ENCODE measurements at regions not wholly inside any gene's neighbourhood (a gene's known extent, or its start where the extent isn't known, plus 50 kb on each side); places are given as distances from the start of the nearest gene placed in this dataset.

DNA sequence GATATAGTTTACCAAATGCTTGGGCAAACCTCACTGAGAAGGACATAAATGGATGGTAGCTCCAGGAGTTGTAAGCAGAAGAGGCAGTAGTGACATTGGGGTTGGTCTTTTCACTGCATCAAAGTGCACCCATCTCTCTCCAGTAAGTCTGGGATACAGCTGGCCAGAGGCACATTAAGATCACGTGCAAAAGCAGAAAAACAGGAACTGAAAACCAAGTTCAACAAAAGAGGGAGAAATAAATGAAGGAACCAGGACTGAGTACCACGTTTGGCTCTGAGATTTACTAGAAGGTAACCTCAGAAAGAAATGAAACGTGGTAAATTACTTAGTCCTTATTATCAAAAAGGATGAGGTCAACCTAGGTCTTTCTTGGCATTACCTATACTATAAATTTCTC lies 259.2 kb downstream of the OSR1 start:
- TF ChIP-seq, protein P1, sequence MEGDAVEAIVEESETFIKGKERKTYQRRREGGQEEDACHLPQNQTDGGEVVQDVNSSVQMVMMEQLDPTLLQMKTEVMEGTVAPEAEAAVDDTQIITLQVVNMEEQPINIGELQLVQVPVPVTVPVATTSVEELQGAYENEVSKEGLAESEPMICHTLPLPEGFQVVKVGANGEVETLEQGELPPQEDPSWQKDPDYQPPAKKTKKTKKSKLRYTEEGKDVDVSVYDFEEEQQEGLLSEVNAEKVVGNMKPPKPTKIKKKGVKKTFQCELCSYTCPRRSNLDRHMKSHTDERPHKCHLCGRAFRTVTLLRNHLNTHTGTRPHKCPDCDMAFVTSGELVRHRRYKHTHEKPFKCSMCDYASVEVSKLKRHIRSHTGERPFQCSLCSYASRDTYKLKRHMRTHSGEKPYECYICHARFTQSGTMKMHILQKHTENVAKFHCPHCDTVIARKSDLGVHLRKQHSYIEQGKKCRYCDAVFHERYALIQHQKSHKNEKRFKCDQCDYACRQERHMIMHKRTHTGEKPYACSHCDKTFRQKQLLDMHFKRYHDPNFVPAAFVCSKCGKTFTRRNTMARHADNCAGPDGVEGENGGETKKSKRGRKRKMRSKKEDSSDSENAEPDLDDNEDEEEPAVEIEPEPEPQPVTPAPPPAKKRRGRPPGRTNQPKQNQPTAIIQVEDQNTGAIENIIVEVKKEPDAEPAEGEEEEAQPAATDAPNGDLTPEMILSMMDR (IDR thresholded peaks at IDR 0.05; ENCODE audit: poor library complexity, severe bottlenecking) = no peak
- TF ChIP-seq RAD21 (conservative IDR thresholded peaks at IDR 0.05) (no peak), EZH2 (IDR thresholded peaks at IDR 0.05; ENCODE audit: borderline replicate concordance, insufficient read depth, low read length, poor library complexity, severe bottlenecking) (no peak), POLR2AphosphoS5 (IDR thresholded peaks at IDR 0.05) (no peak), TAF1 (IDR thresholded peaks at IDR 0.05; ENCODE audit: low read depth) (no peak), EP300 (conservative IDR thresholded peaks at IDR 0.05; ENCODE audit: poor library complexity, severe bottlenecking) (no peak)

All from neural cell (in vitro differentiated cells).